GM19023 (cell line): ENCODE measurements at regions not wholly inside any gene's neighbourhood (a gene's known extent, or its start where the extent isn't known, plus 50 kb on each side); places are given as distances from the start of the nearest gene placed in this dataset.

Source experiments
- ATAC-seq: cut with Tn5 transposase; IDR thresholded peaks from one replicate; pipeline ENCODE4 v1.9.1; 2021; ENCODE audit warnings: mild to moderate bottlenecking, moderate library complexity; ENCODE audit not compliant: unreplicated experiment

DNA sequence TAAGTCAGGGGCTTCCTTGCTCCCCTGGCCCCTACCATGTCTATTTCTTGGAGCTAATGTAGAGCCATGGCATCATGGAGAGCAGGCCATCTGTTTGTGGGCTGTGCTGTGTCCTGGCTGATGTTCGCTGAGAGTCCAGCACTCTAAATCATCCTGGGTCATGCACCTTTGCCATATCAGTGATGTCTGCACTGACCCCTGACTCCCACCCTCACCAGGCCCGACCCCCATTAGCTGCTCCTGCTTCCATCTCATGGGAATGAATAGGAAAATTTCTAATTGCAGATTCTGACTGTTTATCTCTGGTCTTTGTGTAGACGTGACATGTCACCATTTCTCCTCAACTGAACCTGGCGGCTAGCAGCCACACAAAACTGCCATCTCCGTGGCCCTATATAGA lies 236.9 kb downstream of the NSG2 start:
- ATAC-seq, result no peak

DNA sequence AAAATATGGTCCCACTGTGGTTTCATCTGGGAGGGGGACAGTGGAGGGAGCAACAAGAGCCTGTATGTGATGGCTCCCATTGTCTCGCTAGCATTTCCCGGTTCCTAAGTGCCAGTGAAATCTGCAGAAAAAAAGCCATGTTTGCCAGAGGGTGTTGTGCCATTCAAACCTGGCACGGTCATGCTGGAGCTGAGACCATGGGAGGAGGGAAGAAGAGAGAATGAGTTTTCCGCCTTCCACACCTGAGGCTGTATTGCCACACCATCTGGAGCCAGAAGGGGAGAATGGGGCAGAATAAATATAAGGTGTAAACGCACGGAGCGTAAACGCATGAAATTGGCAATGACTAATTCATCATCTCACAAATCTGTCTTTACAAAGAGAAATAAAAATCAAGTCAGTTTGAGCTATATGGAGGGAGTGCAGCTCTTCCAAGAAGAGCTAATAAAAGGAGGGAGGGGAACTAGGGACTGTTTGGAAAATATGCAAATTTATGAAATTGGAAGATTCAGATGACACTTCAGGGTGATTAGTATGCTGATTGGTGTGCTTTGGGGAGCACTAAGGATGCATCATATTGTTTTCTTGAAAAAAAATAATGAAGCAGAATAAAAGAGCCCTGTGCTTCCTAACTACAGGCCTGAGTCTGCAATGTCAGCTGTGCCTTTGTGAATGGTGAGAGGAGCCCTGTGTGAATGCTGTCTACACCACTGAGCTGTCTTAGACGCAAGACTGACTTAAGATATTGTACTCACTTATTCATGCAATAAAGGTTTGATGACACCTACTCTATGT lies 237.9 kb downstream of the NSG2 start:
- no peak for ATAC-seq

DNA sequence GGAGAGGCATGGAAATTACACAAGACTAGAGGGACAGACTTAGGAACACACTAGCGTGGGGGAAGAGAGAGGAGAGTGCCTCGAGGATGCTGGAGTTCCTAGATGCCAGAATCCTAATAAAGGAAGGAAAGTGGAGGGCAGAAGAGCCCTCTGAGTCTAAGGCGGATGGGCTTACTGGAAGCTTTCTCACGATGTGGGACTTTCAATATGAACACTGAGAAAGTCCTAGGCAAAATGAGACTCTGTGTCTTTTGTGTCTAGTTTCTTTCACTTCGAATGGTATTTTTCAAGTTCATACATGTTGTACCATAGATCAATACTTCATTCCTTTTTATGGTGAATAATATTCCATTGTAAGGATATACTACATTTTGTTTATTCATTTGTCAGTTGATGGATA lies 239.4 kb downstream of the NSG2 start:
- ATAC-seq, result no peak

DNA sequence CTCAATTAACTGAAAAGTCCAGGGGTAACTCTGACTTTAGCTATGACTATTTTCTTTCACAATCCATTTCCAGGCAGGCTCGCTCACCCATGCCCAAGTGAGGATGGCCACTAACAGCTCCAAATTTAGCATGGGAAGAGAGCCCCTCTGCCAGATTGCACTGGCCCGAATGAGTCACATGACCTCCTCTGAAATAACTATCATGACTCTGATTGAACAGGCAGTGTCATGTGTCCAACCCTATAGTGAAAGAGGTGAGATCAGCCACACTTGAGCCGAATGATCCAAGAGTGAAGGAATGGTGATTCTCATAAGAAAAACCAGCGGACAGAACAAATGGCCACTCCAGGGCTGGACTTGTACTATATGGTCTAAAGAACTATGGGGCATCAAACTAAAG lies 242.3 kb downstream of the NSG2 start:
- ATAC-seq, result no peak

DNA sequence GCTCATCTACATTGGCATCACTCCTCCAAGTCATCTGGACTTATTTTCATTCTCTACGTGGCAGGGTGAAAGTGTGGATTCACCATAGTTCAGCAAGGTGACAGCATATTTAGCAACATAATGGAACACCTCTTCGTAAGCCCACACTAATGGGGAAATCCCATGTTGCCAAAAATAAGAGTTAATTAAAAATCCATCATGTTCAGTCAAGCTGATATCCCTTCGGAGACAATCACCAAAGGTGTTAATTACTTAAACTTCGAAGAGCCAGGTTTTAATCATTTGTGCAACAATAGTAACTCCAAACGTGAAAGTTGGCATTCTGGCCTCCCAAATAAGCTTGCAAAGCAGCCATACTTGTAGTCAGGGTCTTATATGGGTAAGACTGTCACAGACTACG lies 242.9 kb downstream of the NSG2 start:
- ATAC-seq, result no peak

DNA sequence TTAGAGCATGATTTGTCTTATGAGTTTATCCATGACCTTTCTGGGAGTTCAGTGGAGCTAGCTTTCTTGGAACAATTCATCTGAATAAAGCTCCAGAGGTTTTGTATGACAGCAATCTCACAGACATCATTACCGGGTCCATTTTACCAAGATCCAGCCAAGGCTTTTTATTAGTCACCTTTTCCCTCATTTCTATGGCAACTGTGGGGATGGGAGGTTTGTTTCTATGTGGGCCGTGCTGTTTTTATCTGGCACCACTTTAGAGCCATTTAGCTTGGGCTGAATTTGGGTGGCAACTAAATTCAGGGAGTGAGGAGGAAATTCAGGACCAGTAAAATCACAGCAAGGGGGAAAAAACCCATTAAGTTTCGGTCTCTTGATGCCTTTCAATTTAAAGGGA lies 245.7 kb downstream of the NSG2 start:
- ATAC-seq, result no peak

DNA sequence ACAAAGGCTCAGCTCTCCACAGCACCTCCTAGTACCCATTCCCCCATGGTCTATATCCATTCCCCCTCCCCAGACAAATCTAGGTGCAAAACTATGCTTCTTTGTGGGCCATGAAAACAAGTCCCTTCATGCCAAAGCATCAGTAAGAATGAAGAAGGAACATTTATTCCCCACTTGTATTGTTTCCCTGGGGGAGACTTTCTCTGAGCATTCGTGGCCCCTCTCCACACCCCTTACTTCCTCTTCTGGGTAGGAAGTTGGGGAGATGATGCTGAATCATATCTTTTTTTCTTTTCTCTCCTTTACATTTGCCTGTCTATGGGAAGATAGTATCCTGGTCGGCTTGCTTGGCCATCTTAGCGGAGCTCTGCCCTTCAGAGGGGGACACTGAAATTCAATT lies 246.8 kb downstream of the NSG2 start:
- no peak for ATAC-seq

DNA sequence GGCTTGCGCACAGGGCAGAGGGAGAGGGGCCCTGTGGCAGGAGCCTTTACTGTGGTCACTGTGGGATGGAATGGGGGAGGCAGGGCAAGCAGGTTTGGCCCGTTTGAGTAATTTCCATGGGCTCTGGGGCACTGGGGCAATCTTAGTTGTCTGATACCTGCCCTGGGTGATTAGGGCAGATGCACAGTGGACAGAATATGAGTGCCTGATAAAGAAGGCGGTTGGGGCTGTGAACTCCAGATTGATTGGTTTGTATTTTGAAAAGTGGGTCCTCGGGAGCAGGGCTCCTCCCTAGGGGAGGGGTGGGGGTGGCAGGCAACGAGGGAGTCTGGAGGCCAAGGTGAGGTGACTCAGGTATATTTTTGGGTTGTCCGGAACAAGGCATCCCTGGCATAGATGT lies 247.5 kb downstream of the NSG2 start:
- ATAC-seq, result no peak

DNA sequence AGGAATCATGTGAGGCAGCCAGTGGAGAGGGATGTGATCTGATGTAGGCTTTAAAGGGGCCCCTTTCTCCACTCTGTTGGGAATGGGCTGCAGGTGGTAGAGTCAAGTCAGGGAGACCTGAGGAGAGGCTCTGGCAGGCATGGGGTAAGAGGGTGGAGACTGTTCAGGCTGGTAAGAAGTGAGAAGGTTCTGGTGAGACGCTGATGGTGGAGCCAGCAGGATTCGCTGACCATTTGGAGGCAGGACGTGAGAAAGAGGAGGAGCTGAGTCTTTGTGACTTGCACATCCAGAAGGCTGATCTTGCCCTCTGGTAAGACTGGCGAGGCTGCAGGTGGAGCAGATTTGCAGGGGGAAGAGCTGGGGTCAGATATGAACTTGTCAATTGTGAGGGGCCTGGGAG lies 248.0 kb downstream of the NSG2 start:
- no peak for ATAC-seq

DNA sequence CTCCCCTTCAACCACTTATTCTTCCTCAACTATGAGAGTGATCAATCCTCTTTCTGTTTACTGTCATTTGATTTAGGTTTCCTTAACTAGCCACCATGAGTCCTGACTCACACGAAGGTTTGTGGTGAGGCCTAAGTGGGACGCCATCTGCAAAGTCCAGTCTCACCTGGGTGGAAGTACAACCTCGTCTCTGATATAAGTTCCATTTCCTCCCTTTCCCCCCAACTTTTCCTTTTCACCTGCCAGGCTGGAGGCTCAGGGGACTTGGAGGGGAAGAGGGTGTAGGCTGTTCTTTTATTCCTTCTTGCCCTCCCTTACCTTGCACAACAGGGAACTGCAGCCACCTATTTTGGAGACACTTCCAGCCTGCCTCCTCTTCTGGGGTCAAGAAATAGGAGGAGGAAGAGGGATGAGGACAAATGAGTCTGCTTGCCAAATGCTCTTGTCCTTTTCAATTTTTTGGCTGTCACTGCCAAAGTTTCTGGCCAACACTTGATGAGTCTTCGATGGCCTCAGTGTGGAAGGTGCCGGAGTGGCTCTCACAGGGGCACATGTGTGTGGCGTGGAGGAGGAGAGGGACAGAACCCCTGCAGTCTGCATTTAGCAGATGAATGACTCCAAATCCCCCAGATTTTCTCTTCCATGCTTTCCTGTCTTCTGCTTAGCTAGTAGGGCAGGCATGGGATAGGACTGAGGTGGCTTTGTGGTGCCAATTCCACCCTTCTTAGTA lies 249.6 kb downstream of the NSG2 start:
- no peak for ATAC-seq

DNA sequence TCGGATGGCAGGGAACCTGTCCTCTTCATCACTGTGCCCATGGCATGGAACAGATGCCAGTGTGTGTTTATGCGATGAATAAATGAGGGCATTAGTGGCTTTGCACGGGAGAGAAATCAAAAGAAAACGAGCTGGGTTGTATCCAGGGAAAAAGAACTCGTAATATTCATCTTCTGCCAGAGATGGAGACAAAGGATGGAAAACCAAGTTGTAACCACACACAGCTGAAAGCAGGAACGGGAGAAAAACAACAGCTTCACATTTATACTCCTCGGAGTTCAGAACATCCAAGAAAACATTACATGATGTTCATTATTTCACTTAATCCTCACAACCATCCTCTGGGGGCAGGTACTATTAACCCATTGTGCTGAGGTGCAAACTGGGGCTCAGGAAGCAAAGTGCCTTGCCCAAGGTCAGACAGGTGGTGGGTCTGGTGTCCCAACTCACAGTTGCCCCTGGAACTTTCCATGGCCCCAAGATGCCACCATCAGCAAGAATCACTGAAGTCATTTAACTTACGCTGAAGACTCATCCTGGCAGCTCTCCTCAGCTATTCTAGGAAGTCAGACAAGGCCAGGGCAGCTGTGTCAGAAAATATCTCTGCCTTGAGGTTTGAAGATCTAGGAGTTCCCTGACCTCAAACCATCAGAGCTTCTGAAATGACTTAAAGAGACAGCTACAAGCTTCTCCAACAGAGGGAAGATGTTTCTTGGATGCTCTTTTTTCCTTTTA lies 250.4 kb downstream of the NSG2 start:
- no peak for ATAC-seq

DNA sequence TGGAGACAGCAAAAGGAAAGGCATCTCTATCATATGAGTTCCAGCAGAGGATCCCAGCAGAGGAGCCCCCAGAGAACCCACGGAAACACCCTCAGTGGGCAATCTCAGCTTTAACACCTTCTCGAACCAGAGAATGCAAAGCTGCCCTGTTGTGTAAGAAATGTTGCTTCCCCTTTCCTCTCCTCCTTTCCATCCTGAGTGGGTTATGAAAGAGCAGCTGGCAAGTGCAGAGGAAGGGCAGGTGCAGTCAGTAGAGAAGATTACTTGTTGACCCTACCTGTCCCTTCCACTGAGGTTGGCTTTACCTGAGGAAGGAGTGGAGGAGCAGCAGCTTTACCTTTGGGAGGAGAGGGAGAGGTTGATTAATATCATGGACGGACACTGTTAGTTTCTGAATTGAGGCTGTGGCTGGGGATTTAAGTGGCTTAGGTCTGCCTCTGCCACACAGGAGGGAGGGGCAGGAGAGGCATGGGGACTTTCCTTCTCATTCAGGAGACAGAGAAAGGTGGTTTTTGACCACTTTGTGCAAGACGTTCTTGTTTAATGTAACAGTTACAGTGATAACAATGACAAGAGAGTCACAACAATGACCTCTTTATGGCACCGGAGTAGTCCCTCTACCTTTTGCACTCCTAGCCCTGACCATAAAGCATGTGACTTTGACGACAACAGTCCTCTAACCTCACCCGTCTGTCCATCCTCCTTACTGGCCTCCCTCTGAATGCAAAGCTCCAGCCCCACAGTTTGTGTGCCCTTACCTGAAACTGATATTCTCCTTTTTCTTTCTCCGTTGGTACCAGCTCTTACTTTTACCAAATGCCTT lies 254.8 kb downstream of the NSG2 start:
- no peak for ATAC-seq

DNA sequence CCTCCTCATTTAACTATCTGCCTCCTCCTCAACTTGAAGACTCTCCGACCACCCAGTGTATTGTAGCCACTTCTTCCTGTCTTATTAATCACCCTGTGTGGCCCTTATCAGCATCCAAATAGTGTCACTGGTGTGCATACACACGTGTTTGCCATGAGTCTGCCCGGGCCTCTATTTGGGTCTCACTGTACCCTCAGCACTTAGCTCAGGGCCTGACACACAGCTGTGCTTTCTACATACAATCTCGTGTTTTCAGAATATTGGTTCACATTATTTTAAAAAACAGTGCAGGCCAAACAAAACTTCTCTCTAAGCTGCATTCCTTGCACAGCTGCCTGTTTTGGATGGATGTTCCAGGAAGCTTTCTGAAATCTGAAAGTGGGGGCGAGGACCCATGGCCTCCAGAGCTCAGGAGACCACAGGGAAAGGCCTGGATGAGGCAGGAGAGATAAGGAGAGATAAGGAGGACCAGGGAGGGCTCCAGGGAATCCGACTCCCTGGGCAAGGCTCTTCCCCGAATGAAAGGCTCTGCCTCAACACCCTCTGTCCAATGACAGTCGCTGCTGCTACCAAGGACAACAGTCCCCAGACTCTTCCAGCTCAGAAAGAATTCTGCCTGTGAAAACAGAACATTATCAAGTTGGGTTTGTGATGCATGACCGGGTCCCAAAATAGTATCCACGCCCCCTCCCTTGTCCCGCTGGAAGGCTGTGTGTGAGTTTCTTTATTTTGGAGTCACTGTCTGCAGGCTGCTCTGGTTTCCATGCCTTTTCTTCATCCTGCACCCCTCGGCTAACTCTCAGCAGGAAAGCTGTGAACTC lies 255.6 kb downstream of the NSG2 start:
- no peak for ATAC-seq

DNA sequence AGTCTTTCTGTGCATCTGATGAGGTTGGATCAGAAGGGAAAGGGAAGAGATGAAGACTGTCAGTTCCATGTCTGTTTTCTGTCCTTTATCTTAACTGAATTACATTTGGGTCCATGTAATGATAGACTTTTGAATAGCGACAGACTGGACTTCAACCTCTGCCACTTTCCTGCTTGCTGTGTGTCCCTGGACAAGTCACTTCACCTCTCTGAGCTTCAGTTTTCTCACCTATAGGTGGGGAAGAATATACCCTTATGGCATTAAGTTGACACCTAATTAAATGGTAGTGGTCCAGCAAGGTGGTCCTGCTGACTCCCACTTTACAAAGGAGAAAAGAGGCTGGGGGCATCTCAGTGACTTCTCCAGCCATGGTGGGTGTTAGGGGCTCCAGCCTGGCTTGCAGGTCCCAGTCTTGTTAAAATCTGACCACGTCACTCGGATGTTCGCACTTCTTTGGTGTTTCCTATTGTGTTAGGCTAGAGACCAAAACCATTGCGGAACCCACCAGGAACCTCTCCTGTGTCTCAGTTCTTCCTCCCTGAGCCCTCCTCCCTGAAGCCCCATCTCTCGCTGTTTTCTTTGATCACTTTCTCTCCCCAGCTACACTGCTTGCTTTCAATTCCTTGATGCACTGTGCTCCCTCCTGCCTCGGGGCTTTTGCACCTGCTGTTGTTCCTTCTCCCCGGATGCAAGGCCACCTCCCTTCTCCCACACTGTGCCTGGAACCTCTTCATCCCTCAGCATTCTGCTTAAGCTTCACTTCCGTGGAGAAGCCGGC lies 256.5 kb downstream of the NSG2 start:
- ATAC-seq, result no peak

DNA sequence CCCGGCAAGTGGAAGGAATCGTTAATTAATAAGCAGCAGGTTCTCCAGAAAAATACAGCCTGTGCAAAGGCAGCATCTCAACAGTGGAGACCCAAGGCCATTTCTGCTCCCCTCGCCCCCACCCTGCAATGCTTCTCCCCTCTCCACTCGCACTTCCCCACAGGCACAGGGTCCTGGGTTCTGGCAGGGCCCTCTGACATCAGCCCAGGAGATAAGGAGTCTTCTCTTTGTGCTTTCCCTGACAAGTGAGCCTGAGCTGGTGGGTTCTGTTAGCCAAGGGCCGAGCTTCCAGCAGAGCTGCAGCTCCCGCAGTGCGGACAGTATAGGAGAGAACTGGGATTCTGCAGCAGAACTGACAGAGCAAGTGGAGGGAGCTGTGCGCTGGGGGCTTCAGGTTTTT lies 257.5 kb downstream of the NSG2 start:
- no peak for ATAC-seq

DNA sequence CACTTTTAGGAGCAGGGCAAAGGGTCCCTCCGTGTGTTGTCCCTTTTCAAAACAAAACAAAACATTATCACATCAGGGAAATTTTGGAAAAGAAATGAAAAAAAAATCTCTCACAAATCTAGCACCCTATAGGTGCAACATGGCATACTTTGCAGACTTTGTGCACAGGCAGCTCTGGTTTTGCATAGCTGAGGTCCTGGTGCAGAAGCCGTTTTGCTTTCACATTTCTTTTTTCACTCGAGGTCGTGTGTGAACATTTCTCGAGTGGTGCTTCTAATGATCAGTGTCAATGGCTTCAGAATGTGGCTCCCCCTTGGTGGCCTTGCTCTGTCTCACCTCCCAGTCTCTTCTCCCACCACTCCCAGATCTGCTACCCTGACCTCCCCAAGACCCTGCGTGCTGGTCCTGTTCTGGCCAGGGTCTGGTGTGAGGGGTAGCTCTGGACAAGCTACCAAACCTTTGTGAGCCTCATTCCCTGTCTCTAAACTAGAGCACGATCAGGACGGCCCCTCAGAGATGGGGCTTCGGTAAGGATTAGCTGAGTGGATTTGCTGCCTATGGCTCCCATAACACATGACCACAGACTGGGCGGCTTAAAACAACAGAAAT lies 258.0 kb downstream of the NSG2 start:
- ATAC-seq, result no peak

DNA sequence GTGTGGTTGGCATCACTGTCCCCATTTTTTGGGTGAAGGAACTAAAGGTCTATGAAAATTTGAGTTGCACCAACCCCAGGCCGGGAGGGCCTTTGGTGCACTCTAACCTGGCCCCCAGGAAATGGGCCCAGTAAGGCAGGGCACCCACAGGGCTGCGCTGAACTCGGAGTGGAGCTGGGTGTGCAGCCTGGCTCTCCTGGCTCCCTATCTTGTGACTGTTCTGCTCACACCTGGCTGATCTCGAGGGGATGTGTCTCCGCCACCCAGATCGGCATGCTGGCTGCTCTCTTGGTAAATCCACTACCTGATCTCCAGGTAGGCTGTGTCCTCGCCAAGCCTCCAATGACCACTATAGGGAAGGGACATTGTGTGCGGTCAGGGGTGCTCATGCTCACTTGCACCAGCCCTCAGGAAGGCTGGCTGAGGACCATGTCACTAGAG lies 259.8 kb downstream of the NSG2 start:
- no peak for ATAC-seq

DNA sequence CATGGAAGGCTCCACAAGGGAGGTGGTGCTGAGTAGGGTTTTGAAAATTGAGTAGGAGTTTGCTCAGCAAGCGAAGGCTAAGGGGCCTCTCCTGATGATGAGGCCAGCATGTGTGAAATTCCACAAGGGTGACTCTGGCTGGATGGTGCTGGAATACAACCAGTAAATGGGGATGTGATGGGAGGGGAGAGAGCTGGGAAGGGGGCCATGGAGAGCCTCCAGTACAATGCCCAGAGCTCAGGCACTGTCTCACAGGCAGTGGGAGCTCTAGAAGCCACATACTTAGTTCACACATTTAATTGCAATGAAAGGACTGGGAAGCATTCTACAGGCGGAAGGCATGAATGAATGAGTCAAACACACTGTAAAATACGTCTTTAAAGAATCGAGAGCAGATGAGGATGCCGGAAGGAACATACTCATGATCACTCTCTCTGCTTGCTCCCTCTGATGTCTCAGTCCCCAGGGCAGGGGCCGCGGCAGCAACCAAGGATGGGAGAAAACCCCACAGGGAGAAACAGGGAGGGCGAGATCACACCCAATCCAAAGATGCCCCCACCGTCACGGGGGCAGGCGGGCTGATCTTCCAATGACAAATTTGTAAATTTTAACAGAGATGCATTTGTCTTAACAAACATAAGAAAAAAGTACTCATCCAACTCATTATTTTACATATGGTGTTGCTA lies 261.0 kb downstream of the NSG2 start:
- no peak for ATAC-seq
